ENCODE measurements at regions not wholly inside any gene's neighbourhood (a gene's known extent, or its start where the extent isn't known, plus 50 kb on each side); places are given as distances from the start of the nearest gene placed in this dataset.

DNA sequence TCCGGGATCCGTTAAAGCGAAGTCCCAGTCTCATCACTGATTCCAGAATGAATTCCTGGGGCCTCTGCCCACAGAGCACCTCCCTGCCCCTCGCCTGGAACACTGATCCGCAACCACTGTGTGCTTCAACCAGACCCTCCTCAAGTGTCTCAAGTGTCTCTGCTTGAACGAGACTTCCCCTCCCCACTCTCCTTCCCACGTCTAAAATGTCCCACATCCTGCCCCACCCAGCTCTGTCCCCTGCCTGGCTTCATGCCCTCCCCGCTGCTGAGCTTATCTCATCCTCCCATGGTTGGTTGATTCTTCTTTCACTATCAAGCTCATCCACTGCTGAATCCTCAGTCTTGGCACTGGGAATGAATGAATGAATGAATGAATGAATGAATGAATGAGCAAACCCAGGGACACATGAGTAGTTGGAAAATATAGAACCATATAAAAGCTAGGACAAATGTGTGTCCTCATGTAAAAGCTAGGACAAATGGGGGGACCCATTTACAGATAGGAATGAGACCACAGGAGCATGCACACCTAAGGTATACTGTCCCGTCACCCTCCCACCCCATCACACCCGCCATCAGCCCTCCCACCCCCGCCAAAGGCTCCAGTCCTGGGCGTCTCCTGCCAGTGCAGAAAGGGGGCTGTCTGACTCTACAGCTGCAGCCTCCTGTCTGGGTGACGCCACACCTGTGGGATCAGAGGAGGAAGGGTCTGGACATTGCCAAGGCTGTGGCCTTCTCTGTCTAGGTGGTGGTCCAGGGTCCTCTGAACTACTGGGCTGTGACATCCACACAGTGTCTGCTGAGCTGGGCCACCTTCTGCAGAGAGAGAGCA is 71.4 kb upstream of the LINC01488 start:
- TF ChIP-seq, protein P1, sequence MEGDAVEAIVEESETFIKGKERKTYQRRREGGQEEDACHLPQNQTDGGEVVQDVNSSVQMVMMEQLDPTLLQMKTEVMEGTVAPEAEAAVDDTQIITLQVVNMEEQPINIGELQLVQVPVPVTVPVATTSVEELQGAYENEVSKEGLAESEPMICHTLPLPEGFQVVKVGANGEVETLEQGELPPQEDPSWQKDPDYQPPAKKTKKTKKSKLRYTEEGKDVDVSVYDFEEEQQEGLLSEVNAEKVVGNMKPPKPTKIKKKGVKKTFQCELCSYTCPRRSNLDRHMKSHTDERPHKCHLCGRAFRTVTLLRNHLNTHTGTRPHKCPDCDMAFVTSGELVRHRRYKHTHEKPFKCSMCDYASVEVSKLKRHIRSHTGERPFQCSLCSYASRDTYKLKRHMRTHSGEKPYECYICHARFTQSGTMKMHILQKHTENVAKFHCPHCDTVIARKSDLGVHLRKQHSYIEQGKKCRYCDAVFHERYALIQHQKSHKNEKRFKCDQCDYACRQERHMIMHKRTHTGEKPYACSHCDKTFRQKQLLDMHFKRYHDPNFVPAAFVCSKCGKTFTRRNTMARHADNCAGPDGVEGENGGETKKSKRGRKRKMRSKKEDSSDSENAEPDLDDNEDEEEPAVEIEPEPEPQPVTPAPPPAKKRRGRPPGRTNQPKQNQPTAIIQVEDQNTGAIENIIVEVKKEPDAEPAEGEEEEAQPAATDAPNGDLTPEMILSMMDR (IDR thresholded peaks at IDR 0.05) = no peak
- no peak for TF ChIP-seq POLR2A (IDR thresholded peaks at IDR 0.05)

All from Peyer's patch (tissue), 4 donors.